ENCODE measurements at regions not wholly inside any gene's neighbourhood (a gene's known extent, or its start where the extent isn't known, plus 50 kb on each side); places are given as distances from the start of the nearest gene placed in this dataset.
A peak's percentile ranks its signal among the peaks of the same experiment; 100 is the strongest.

DNA sequence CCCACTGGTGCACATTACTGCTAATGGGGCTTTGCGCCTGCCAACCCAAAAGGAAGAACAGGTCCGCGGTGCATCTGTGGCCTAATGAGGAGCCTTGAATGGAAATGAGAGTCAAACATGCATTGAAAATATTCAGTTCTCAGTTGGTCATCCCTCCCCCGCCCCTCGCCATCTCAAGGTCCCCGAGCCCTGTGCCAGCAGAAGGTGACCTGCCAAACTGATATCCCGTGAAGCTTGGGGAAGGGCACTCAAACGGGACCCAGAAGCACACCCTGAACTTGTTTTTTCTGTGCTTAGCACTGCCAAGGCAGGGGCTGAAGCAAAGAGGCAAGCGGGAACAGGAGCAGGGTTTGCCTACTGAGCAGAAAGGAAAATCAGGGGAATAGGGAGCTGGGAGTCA lies 67.9 kb upstream of the ZNF648 start:
- H3K9me3 ChIP-seq (ENCODE audit: control insufficient read depth in 2 of 2, insufficient read depth in 1 of 2, low read depth in 1 of 2, low read length in 1 of 2) = no peaks in the 10 kb centered on the region
- 55 to 66% methylated on average over 9 of the region's 9 CpGs for WGBS, 2 donors
- H3K27ac ChIP-seq (ENCODE audit: low read depth in 2 of 2, low read length in 1 of 2) = peak overlapping the region in 1 of 2 donors; percentile 16

DNA sequence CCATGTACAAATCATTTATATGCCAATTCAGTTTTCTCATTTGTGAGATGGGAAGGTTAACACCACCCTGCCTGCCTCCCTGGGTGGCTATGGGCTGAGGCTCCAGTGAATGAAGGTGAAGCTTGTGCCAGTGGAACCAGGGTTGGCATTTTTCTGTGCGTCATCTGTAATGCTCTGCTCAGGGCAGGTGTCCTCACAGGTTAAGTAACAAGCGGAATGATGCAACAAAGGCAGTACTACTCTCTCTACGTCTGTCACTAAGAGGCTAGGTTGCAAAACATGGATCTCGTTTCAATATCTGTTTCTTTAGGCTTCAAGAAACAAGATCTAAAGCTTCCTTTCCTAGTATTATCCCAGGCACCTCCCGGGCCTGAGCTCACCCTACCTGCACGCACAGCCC lies 67.0 kb upstream of the ZNF648 start:
- Histone ChIP-seq H3K9me3 (ENCODE audit: control insufficient read depth in 2 of 2, insufficient read depth in 1 of 2, low read depth in 1 of 2, low read length in 1 of 2) (no peaks in the 10 kb centered on the region), H3K27ac (ENCODE audit: low read depth in 2 of 2, low read length in 1 of 2) (no peak overlapping the region), H3K4me3 (ENCODE audit: low read depth in 1 of 2, low read length in 2 of 2) (no peak overlapping the region), H3K4me1 (ENCODE audit: control insufficient read depth in 2 of 2, insufficient read depth in 2 of 2, low read length in 1 of 2) (no peaks in the 10 kb centered on the region), H3K27me3 (ENCODE audit: control insufficient read depth in 1 of 2, insufficient read depth in 2 of 2, low read length in 2 of 2) (no peaks in the 10 kb centered on the region), H3K36me3 (ENCODE audit: control insufficient read depth in 2 of 2, insufficient read depth in 2 of 2, low read length in 1 of 2) (no peaks in the 10 kb centered on the region)
- 89 to 91% methylated on average over 6 of the region's 6 CpGs for WGBS, 2 donors

More for the DNA sequence above, 67.9 kb upstream of the ZNF648 start:
- no peaks in the 10 kb centered on the region for H3K36me3 ChIP-seq (ENCODE audit: control insufficient read depth in 2 of 2, insufficient read depth in 2 of 2, low read length in 1 of 2)
- no peaks in the 10 kb centered on the region for H3K27me3 ChIP-seq (ENCODE audit: control insufficient read depth in 1 of 2, insufficient read depth in 2 of 2, low read length in 2 of 2)
- H3K4me1 ChIP-seq (ENCODE audit: control insufficient read depth in 2 of 2, insufficient read depth in 2 of 2, low read length in 1 of 2) = no peaks in the 10 kb centered on the region
- no peak overlapping the region for H3K4me3 ChIP-seq (ENCODE audit: low read depth in 1 of 2, low read length in 2 of 2)

DNA sequence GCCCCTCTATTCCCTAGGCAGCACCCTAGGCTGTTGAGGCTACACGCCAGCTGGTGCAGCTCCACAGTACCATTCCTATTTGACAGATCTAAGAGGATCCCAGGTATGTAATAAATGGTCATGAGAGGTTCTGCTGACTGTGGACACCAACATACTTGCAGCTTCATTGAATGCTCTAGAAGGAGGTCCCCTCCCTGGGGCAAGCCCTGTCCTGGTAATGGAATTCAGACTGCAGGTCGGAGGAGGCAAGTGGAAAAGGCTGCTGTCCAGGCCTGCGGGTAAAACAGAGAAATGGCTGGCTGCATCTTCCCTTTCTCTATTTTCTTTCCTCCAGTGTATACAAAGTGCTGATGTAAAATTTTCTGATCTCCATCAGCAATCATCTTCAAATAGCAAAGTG lies 66.1 kb upstream of the ZNF648 start:
- Histone ChIP-seq H3K36me3 (ENCODE audit: control insufficient read depth in 2 of 2, insufficient read depth in 2 of 2, low read length in 1 of 2) (no peaks in the 10 kb centered on the region), H3K27me3 (ENCODE audit: control insufficient read depth in 1 of 2, insufficient read depth in 2 of 2, low read length in 2 of 2) (no peaks in the 10 kb centered on the region), H3K9me3 (ENCODE audit: control insufficient read depth in 2 of 2, insufficient read depth in 1 of 2, low read depth in 1 of 2, low read length in 1 of 2) (no peaks in the 10 kb centered on the region), H3K27ac (ENCODE audit: low read depth in 2 of 2, low read length in 1 of 2) (no peak overlapping the region), H3K4me3 (ENCODE audit: low read depth in 1 of 2, low read length in 2 of 2) (no peak overlapping the region), H3K4me1 (ENCODE audit: control insufficient read depth in 2 of 2, insufficient read depth in 2 of 2, low read length in 1 of 2) (no peaks in the 10 kb centered on the region)
- 72 to 80% methylated on average over 3 of the region's 3 CpGs for WGBS, 2 donors

DNA sequence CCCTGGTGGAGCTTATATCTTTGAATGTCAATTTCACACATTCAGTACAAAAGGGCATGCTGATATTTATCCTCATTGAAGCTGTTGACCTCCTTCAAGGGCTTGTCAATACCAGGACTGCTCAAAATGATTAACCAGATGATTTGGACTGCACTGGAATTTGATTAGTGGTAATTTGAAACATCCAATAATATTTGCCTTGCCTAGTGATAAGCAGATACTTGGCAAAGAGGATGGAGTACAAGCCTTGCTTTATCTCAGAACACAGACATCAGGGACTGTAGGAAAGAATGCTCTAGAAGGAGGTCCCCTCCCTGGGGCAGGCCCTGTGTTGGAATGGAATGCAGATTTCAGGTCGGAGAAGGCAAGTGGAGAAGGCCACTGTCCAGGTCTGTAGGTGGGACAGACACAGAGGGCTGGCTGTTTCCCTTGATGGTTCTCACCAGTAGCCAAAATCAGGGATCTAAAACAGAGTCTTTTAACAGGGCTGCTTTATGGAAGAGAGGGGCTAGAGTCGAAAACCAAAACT lies 64.8 kb upstream of the ZNF648 start:
- Histone ChIP-seq H3K4me3 (ENCODE audit: low read depth in 1 of 2, low read length in 2 of 2) (no peak overlapping the region), H3K27ac (ENCODE audit: low read depth in 2 of 2, low read length in 1 of 2) (no peak overlapping the region), H3K9me3 (ENCODE audit: control insufficient read depth in 2 of 2, insufficient read depth in 1 of 2, low read depth in 1 of 2, low read length in 1 of 2) (no peaks in the 10 kb centered on the region), H3K27me3 (ENCODE audit: control insufficient read depth in 1 of 2, insufficient read depth in 2 of 2, low read length in 2 of 2) (no peaks in the 10 kb centered on the region), H3K36me3 (ENCODE audit: control insufficient read depth in 2 of 2, insufficient read depth in 2 of 2, low read length in 1 of 2) (no peaks in the 10 kb centered on the region), H3K4me1 (ENCODE audit: control insufficient read depth in 2 of 2, insufficient read depth in 2 of 2, low read length in 1 of 2) (no peaks in the 10 kb centered on the region)
- WGBS, 2 donors = 74 to 82% methylated on average over 2 of the region's 2 CpGs

DNA sequence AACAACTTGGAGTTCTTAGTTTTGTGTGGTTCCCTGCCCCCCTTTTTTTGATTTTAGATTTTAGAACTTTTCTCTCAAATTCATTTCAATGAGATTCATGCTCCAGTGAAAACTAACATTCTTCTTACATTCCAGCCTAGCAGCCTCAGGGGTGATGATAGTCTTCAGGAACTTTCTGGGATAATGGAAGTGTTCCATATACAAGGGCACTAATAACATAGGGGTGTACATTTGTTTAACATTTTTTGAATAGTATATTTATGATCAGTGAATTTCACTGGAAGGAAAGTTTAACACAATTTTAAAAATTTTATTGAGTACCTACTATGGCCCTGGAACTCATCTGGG lies 61.4 kb upstream of the ZNF648 start:
- Histone ChIP-seq H3K27me3 (ENCODE audit: control insufficient read depth in 1 of 2, insufficient read depth in 2 of 2, low read length in 2 of 2) (no peaks in the 10 kb centered on the region), H3K4me3 (ENCODE audit: low read depth in 1 of 2, low read length in 2 of 2) (no peak overlapping the region), H3K9me3 (ENCODE audit: control insufficient read depth in 2 of 2, insufficient read depth in 1 of 2, low read depth in 1 of 2, low read length in 1 of 2) (no peaks in the 10 kb centered on the region), H3K27ac (ENCODE audit: low read depth in 2 of 2, low read length in 1 of 2) (no peak overlapping the region), H3K4me1 (ENCODE audit: control insufficient read depth in 2 of 2, insufficient read depth in 2 of 2, low read length in 1 of 2) (peaks cover 0 to 4% of the 10 kb centered on the region in 2 donors), H3K36me3 (ENCODE audit: control insufficient read depth in 2 of 2, insufficient read depth in 2 of 2, low read length in 1 of 2) (no peaks in the 10 kb centered on the region)

DNA sequence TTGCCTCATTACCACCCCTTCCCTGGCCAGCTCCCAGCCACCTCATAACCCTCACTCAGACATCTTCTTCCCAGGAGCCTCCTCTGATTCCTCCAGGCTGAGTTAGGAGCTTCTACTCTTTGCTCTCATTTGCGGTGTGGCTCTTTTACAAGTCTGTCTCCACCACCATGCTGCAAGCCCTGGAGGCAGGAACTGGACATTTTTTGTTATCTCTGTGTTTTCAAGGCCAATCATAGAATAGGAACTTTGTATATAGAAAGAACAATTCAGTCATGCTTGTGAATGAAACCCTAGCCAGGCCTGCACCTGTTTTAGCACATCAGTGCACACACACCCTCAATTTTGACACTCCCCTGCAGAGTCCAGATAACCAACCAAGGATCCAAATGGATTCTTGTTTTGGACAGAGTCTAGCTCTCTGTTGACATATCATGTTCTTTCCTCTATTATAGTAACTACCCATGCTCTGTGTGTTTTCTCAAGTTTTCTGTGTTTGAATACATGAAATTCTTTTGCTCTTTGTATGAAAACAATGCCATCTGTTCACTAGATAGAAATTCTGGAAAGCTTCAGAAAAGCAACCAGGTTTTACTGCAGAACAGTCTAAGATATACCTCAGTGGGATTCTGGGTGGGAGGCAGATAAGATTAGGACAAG lies 60.9 kb upstream of the ZNF648 start:
- H3K27ac ChIP-seq (ENCODE audit: low read depth in 2 of 2, low read length in 1 of 2) = peak overlapping the region in 1 of 2 donors; percentile 45
- H3K36me3 ChIP-seq (ENCODE audit: control insufficient read depth in 2 of 2, insufficient read depth in 2 of 2, low read length in 1 of 2) = no peaks in the 10 kb centered on the region
- no peaks in the 10 kb centered on the region for H3K9me3 ChIP-seq (ENCODE audit: control insufficient read depth in 2 of 2, insufficient read depth in 1 of 2, low read depth in 1 of 2, low read length in 1 of 2)
- 64 to 79% methylated on average over 1 of the region's 1 CpG for whole genome bisulfite sequencing, 2 donors
- H3K4me1 ChIP-seq (ENCODE audit: control insufficient read depth in 2 of 2, insufficient read depth in 2 of 2, low read length in 1 of 2) = peaks cover 0 to 4% of the 10 kb centered on the region in 2 donors
- H3K27me3 ChIP-seq (ENCODE audit: control insufficient read depth in 1 of 2, insufficient read depth in 2 of 2, low read length in 2 of 2) = no peaks in the 10 kb centered on the region
- no peak overlapping the region for H3K4me3 ChIP-seq (ENCODE audit: low read depth in 1 of 2, low read length in 2 of 2)

DNA sequence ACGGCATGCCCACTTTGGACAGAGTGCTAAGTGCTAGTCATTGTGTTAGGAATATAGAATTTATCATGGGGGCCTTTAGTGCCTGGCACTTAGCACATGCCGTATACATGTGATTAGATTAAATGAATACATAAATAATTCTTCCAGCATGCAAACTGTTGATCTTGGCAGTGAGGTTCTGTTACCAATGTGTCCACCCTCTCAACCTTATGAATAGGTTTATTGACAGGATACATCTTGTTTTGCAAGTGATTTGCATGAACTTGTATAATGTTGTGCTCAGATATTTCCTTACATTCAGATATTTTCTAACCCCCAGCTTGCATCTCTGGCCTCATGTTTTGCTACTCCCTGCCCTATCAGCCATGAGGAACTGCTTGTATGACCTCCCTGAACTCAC lies 60.3 kb upstream of the ZNF648 start:
- H3K27me3 ChIP-seq (ENCODE audit: control insufficient read depth in 1 of 2, insufficient read depth in 2 of 2, low read length in 2 of 2) = no peaks in the 10 kb centered on the region
- 64 to 68% methylated on average over 2 of the region's 2 CpGs for WGBS, 2 donors
- no peaks in the 10 kb centered on the region for H3K9me3 ChIP-seq (ENCODE audit: control insufficient read depth in 2 of 2, insufficient read depth in 1 of 2, low read depth in 1 of 2, low read length in 1 of 2)
- H3K36me3 ChIP-seq (ENCODE audit: control insufficient read depth in 2 of 2, insufficient read depth in 2 of 2, low read length in 1 of 2) = no peaks in the 10 kb centered on the region
- no peak overlapping the region for H3K4me3 ChIP-seq (ENCODE audit: low read depth in 1 of 2, low read length in 2 of 2)
- peak overlapping the region in 1 of 2 donors; percentile 45 for H3K27ac ChIP-seq (ENCODE audit: low read depth in 2 of 2, low read length in 1 of 2)
- peaks cover 0 to 4% of the 10 kb centered on the region in 2 donors for H3K4me1 ChIP-seq (ENCODE audit: control insufficient read depth in 2 of 2, insufficient read depth in 2 of 2, low read length in 1 of 2)

DNA sequence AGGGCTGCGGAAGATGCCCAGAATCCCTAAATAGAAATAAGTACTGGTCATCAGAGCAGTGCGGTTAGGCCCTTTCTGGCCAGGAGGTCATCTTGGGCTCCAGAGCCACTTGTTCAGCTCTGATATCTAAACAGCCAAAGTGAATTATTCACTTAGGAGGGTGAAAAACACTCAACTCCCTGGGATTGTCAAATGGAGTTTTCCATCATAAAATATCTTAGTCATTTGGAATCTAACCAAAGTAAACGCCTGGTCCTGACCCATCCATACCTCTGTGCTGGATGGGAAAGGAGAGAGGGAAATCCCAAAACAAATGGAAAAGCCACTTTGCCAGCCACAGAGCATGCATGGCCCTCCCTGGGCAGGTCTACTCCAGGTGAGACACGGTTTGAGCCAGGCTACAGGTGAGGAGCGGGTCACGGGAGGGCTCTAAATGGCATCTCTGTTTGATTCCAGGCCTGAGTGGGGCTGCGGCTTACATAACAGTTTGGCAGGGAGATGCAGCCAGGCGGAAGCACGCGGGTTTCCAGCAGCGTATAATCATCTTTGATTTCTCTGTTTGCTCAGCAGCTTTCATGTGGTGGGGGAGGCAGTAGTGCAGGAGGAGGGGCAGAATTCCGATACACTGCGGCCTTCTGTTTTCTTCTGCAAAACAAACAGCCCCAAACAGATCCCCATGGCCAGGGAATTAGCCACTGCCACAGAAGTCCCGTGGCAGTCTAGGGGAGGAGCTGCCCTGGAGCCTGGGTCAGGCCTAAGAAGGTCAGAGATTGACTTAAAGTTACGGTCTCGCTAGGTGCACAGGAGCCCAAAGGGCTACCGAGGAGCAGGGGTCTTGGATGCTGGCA lies 59.1 kb upstream of the ZNF648 start:
- 44 to 46% methylated on average over 17 of the region's 17 CpGs for WGBS, 2 donors
- peaks cover 0 to 4% of the 10 kb centered on the region in 2 donors for H3K4me1 ChIP-seq (ENCODE audit: control insufficient read depth in 2 of 2, insufficient read depth in 2 of 2, low read length in 1 of 2)
- peak overlapping the region; percentile 55 to 59 for H3K27ac ChIP-seq (ENCODE audit: low read depth in 2 of 2, low read length in 1 of 2)
- H3K27me3 ChIP-seq (ENCODE audit: control insufficient read depth in 1 of 2, insufficient read depth in 2 of 2, low read length in 2 of 2) = no peaks in the 10 kb centered on the region
- H3K36me3 ChIP-seq (ENCODE audit: control insufficient read depth in 2 of 2, insufficient read depth in 2 of 2, low read length in 1 of 2) = no peaks in the 10 kb centered on the region
- no peaks in the 10 kb centered on the region for H3K9me3 ChIP-seq (ENCODE audit: control insufficient read depth in 2 of 2, insufficient read depth in 1 of 2, low read depth in 1 of 2, low read length in 1 of 2)
- no peak overlapping the region for H3K4me3 ChIP-seq (ENCODE audit: low read depth in 1 of 2, low read length in 2 of 2)

DNA sequence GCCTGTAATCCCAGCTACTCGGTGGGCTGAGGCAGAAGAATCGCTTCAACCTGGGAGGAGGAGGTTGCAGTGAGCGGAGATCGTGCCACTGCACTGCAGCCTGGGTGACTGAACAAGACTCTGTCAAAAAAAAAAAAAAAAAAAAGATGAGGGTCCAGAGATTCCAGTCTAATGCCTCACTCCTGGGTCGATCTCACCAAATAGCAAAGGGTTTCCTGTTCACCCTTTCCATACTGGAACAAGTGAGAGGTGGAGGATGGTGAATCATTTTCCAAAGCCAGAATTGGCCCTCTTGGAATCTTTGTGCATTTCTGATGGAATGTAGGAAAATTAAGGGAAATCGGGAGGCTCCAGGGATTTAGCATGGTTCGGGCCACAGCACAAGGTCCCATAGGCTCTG lies 58.1 kb upstream of the ZNF648 start:
- H3K4me1 ChIP-seq (ENCODE audit: control insufficient read depth in 2 of 2, insufficient read depth in 2 of 2, low read length in 1 of 2) = peaks cover 0 to 4% of the 10 kb centered on the region in 2 donors
- no peaks in the 10 kb centered on the region for H3K27me3 ChIP-seq (ENCODE audit: control insufficient read depth in 1 of 2, insufficient read depth in 2 of 2, low read length in 2 of 2)
- 80 to 86% methylated on average over 7 of the region's 7 CpGs for WGBS, 2 donors
- H3K9me3 ChIP-seq (ENCODE audit: control insufficient read depth in 2 of 2, insufficient read depth in 1 of 2, low read depth in 1 of 2, low read length in 1 of 2) = no peaks in the 10 kb centered on the region
- no peak overlapping the region for H3K27ac ChIP-seq (ENCODE audit: low read depth in 2 of 2, low read length in 1 of 2)
- H3K4me3 ChIP-seq (ENCODE audit: low read depth in 1 of 2, low read length in 2 of 2) = no peak overlapping the region
- no peaks in the 10 kb centered on the region for H3K36me3 ChIP-seq (ENCODE audit: control insufficient read depth in 2 of 2, insufficient read depth in 2 of 2, low read length in 1 of 2)

All from esophagus (tissue), 2 donors.